NCI-H1930 (cell line): ENCODE measurements at regions not wholly inside any gene's neighbourhood (a gene's known extent, or its start where the extent isn't known, plus 50 kb on each side); places are given as distances from the start of the nearest gene placed in this dataset.
"Not testable (repeated sequence)": the region's sequence is repeated elsewhere in the genome, so short reads cannot be mapped to it uniquely, and the experiment has no call there.

Experiments used
- DNase-seq, 2 experiments: peaks; one replicate each; lab custom pipeline; 2025; lab: John Stamatoyannopoulos, UW

GRCh38 chr2:224261326-224261725 is 140.6 kb downstream of the FAM124B start:
- DNase-seq, result no peak

DNA sequence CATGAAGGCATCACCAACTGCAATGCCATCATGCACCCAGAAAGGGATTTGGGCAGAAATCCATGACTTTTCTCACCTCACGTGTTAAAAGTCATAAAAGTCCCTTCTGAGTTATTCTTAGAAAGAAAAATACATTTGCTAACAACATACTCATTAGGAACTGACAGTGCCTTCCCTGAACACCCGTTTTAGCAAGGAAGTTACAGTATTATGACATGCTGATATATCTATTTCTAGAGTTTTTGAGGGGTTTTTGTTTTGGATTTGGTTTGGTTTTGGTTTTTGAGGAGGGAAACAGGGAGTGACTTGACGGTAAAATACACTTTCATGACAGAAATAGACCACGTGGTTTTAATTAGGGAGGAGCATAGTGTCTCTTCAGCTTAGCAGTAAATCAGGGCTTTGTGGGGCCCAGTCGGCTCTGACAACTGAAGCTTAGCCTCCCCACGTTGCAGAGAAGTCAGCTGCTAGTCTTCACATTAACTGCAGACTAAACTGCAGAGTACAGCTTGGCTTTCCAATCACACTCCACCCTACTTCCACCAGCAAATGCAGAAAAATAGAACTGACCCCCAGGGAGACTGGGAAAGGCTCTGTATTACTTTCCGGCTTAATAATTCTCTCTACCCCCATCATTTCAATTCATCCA is 141.4 kb downstream of the FAM124B start:
- no peak for DNase-seq

DNA sequence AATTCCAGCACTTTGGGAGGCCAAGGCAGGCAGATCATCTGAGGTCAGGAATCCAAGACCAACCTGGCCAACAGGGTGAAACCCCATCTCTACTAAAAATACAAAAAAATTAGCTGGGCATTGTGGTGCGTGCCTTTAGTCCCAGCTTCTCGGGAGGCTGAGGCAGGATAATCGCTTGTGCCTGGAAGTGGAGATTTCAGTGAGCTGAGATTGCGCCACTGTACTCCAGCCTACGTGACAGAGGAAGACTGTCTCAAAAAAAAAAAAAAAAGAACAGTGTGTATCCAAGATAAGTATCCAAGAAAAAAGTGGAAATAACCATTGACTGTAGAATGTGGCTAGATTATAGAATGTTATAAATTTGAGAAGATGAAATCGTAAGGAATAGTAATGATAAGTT is 142.1 kb downstream of the FAM124B start:
- no peak for DNase-seq

DNA sequence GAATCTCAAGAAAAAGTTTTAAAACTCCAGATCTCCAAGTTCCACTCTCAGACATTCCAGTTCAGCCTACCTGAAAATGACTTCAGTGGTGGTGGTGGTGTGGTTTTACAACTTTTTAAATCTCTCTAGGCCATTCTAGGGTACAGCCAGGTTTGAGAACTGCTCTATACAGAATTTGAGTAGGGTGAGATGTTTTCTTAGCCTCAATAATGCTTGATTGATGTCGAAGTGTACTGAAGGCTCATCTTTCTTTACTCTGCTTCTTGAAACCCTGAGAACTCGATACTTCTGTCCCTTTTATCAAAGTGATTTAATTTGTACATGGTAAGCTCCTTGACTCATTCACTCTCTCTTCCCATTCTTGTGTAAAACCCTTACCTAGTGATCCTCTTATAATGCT is 143.8 kb downstream of the FAM124B start:
- DNase-seq, result no peak

DNA sequence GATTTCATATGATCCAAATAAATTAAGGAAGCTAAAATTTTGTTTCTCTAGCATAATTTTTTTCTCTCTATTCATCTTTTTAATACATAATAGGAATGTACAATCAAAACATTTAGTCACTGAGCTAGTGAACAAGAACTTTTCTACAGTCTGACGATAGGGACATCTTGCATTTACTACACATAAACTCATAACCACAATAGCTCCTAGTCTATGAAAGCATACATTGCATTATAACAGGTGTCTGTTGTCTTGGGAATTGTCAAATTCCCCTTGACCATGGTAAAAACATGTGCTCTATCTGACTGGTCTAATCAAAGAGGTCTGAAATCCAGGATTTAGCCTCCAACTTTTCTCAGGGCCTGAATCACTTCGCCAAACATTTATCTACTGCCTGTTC is 144.8 kb downstream of the FAM124B start:
- no peak for DNase-seq

DNA sequence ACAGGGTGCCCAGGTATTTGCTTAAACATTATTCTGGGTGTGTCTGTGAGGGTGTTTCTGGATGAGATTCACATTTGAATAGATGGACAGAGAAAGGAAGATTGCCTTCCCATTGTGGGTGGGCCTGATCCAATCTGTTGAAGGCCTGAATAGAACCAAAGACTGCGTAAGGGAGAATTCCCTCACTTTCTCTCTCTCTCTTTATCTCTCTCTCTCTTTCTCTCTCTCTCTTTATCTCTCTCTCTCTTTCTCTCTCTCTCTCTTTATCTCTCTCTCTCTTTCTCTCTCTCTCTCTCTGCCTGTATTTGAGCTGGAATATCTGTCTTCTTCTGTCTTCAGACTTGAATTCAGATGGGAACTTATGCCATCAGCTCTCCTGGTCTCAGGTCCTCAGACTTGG is 148.4 kb downstream of the FAM124B start:
- no peak for DNase-seq

DNA sequence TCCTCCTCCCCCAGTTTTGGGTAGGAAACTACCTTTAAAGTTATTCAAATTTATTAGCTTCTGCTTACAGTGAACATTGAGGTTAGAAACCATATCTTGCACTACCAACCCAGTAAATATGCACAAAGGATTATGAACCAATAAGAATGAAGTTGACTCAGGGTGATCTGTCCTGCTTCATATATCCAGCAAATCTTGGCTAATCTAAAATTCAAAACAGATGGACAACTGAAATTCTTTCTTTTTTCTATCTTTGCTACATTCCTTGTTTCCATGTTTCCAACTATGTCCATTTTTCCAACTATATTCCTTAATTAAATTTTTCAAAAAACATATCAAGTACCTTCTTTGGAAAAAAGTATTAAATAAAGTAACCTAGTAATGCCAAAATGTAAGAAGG is 149.3 kb downstream of the FAM124B start:
- no peak for DNase-seq

GRCh38 chr2:224248944-224249371 is 152.9 kb downstream of the FAM124B start:
- DNase-seq, result no peak

DNA sequence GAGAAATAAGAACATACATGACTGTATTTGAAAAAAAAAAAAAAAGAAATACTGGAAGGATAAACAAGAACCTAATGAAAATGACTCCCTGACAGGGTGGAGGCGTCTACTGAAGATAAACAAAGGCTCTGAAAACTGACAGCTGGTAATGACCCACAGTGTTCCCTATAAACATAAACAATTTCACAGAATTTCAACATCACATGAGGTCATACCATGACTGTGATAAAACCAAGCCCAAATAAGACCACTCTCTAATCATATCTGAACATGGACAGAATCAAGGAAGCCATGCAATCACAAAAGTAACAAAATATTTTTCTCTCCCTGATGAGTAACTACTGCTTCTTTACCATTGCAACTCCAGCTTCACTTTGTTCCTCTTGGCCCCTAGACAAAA is 159.3 kb downstream of the FAM124B start:
- no peak for DNase-seq

DNA sequence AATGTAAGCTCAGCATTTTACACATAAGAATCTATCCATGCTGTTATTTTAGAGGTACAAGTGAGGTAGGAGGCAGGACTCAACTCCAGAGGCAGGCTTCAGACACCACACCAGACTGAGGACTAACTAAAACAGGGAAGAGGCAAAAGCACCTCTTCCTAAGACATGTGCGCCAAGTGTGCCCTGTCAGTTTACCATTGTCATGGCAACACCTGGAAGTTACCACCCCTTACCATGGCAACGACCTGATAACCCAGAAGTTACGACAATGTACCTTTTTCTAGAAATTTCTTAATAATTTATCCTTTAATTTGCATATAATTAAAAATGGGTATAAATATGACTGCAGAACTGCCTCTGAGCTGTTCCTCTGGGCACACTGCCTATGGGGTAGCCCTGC is 160.1 kb downstream of the FAM124B start:
- DNase-seq, result no peak

- no peak for DNase-seq
Measured at GRCh38 chr2:224241001-224241400, 160.9 kb downstream of the FAM124B start.

- no peak for DNase-seq
Measured at GRCh38 chr2:224223851-224224555, 177.9 kb downstream of the FAM124B start.

DNA sequence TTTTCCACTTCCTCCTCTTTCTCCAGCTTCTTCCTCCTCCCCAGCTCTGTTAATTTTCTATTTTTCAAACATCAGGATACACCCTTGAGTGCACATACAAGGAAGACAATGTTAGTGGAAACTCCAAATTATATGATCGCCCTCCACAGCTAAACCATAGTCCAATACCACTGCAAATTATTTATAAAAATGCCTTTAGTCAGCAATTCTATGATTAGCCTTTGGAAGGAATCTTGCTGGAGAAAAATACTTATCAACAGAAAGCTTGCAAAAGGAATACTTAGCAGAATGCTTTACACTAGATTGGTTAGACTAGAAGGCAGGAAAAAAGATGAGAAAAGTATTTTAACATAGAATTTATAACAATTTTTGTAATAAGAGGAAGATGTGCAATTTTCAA is 178.9 kb downstream of the FAM124B start:
- no peak for DNase-seq

DNA sequence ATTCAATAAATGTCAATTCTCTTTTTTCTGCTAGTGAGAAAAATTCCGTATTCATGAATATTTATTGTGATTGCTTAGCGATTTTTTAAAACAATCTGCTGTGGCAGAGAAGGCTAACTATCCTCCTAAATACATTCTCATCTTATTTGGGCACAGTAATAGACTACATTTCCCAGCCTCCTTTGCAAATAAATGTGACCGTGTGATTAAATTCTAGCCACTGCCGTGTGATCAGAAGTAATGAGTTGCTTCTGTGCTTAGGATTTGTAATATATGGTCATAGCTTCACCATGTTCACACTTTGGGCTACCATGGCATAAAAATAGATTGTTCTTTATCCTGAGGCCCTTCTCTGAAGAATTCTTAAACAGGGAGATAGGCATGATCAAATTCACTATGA is 179.6 kb downstream of the FAM124B start:
- DNase-seq, result no peak

DNA sequence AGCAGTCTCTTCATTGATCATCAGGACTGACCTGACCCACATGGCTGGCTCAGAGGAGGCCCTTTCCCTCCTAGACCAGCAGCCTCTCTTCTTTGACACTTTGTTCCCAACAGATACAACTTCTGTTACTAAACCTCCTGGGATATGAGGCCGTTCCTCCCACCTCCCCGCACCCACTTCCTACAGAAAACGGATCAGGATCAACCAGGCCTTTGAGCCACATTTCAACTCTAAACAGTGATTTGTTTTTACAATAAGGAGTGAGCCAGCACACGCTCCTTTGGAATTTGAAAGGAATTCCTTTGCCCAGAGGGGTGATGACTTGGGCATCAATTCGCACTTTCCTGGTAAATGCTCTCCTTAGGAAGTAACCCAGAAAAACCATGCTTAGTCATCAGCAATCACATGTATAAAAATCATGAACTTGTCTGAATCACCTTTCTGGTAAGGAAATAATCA is 180.4 kb downstream of the FAM124B start:
- DNase-seq, result no peak

- DNase-seq, result no peak
Measured at GRCh38 chr2:224220586-224221255, 181.2 kb downstream of the FAM124B start.

DNA sequence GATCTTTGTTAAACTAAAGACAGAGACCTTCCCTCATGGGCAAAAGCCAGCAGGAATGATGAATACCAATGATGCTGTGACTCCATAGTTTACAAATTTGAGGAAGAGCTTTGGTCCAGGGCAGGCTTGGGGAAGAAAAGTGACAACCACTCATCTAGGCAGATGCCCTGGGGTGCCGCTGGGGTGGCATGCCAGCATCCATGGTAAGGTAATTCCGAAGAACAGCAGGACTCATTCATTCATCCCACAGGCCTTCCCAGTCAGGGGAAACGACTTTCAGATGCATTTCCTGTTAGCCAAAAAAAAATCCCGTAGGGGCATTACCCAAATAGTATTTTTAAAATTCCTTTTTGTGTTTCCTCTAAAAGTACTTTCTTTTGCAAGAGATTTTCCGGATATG is 180.7 kb upstream of the SERPINE2 start:
- DNase-seq, result no peak

DNA sequence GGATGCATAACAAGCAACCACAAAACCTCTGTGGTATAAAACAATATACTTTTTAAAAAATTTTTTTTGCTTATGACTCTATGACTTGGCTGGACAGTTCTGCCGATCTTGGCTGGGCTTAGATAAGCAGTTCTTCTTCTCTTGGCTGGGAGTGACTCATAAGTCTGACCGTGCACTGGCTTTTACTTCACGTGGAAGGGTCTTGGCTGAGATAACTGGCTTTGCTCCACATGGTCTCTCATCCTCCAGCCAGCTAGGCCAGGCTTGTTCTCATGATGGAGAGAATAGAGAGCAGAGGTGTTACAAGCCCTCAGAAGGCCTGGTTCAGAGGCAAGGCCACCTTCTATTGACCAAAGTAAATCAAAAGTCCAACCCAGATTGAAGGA is 178.9 kb upstream of the SERPINE2 start:
- DNase-seq, result no peak

- no peak for DNase-seq
Measured at GRCh38 chr2:224217233-224217961, 178.3 kb upstream of the SERPINE2 start.

- DNase-seq, result not testable (repeated sequence)
Measured at GRCh38 chr2:224215611-224216010, 176.5 kb upstream of the SERPINE2 start.

GRCh38 chr2:224213396-224213795 is 174.3 kb upstream of the SERPINE2 start:
- DNase-seq, result no peak

- no peak for DNase-seq
Measured at GRCh38 chr2:224211791-224212190, 172.7 kb upstream of the SERPINE2 start.

DNA sequence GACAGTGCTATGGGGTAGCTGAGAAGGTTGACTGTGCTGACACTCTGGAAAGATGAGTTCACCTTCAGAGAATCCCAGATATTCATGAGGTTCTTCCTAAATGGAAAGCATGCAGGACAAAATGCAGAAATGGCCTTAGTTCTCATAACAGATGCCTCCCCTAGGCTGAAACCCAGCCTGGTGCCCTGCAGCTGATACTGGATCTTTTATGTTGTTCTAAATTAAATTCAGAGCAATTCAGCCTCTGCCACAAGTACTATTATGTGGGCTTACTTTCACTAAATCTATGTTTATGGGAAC is 172.0 kb upstream of the SERPINE2 start:
- DNase-seq, result no peak
